Lower leg skin (tissue), 4 donors: ENCODE measurements at regions not wholly inside any gene's neighbourhood (a gene's known extent, or its start where the extent isn't known, plus 50 kb on each side); places are given as distances from the start of the nearest gene placed in this dataset.
"Not testable (repeated sequence)": the region's sequence is repeated elsewhere in the genome, so short reads cannot be mapped to it uniquely, and the experiment has no call there.

Source experiments
- DNase-seq, 2 donors: peaks; one replicate each; pipeline ENCODE4 v3.0.0-alpha.2; 2019; ENCODE audit warnings: low spot score in 2 of 2
- H3K4me3 ChIP-seq: fragments of 200-600 bp; sonication (generic); 2 replicates; pipeline ENCODE4 v1.5.1; 2017; ENCODE audit warnings: mild to moderate bottlenecking, low read depth; ENCODE audit not compliant: poor library complexity, severe bottlenecking
- POLR2A ChIP-seq, 2 donors: fragments of 450-650 bp; IDR thresholded peaks; one replicate each; pipeline ENCODE4 v1.6.1; 2016 to 2017; ENCODE audit warnings: antibody characterized with exemption in 2 of 2, mild to moderate bottlenecking in 1 of 2, moderate library complexity in 1 of 2
- WGBS, 2 donors: methylation state at CpG; one replicate each; pipeline ENCODE4 v1.1.5; 2018; 5-methylcytosine and 5-hydroxymethylcytosine counted together
- intact Hi-C: fragments of 100-400 bp; cut with DNase I; formaldehyde crosslinking; loops from one replicate; pipeline ENCODE4 v1.15.0; 2023; ENCODE audit warnings: low total_unique reads
- TF ChIP-seq, protein P1 (sequence below), 3 donors: fragments of 450-650 bp; IDR thresholded peaks; one replicate each; pipeline ENCODE4 v1.5.1; 2016; ENCODE audit warnings: antibody characterized with exemption in 3 of 3, mild to moderate bottlenecking in 3 of 3, moderate library complexity in 2 of 3

DNA sequence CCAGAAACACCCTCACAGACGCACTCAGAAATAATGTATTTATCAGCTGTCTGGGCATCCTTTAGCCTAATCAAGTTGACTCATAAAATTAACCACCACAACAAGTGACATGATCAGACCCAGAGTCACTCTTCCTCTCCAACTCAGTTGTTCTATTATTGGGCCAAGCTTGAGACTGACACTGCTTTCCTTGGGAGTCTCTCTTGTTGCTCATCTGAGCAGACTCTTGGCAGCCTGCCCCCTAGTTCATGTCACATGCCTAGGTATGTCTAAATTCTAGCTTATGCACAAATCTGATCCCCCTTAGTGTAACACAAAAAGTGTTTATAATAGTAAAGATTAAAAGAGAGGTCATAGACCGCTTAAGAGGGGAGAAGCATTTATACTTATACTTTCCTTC, 72.6 kb upstream of the ADAMTS3 start:
- TF ChIP-seq POLR2A (IDR thresholded peaks at IDR 0.05), result no peak
- TF ChIP-seq, protein P1, sequence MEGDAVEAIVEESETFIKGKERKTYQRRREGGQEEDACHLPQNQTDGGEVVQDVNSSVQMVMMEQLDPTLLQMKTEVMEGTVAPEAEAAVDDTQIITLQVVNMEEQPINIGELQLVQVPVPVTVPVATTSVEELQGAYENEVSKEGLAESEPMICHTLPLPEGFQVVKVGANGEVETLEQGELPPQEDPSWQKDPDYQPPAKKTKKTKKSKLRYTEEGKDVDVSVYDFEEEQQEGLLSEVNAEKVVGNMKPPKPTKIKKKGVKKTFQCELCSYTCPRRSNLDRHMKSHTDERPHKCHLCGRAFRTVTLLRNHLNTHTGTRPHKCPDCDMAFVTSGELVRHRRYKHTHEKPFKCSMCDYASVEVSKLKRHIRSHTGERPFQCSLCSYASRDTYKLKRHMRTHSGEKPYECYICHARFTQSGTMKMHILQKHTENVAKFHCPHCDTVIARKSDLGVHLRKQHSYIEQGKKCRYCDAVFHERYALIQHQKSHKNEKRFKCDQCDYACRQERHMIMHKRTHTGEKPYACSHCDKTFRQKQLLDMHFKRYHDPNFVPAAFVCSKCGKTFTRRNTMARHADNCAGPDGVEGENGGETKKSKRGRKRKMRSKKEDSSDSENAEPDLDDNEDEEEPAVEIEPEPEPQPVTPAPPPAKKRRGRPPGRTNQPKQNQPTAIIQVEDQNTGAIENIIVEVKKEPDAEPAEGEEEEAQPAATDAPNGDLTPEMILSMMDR (IDR thresholded peaks at IDR 0.05), result no peak
- H3K4me3 ChIP-seq, result no peak overlapping the region
- intact Hi-C loops, result no loop called here
- no peak for DNase-seq
- 93 to 96% methylated on average over 2 of the region's 2 CpGs for WGBS, 2 donors

DNA sequence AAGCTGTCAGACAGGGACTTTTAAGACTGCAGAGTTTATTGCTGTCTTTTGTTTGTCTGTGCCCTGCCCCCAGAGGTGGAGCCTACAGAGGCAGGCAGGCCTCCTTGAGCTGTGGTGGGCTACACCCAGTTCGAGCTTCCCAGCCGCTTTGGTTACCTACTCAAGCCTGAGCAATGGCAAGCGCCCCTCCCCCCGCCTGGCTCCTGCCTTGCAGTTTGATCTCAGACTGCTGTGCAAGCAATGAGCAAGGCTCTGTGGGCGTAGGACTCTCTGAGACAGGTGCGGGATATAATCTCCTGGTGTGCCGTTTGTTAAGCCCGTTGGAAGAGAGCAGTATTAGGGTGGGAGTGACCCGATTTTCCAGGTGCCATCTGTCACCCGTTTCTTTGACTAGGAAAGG, 67.8 kb upstream of the ADAMTS3 start:
- intact Hi-C loops, H3K4me3 ChIP-seq, DNase-seq: not testable (repeated sequence)
- 90 to 92% methylated on average over 10 of the region's 10 CpGs for WGBS, 2 donors

DNA sequence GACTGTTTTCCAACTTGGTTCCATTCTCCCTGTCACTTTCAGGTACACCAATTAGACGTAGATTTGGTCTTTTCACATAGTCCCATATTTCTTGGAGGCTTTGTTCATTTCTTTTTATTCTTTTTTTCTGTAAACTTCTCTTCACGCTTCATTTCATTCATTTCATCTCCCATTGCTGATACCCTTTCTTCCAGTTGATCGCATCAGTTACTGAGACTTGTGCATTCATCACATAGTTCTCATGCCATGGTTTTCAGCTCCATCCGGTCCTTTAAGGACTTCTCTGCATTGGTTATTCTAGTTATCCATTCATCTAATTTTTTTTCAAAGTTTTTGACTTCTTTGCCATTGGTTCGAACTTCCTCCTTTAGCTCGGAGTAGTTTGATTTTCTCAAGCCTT, 66.9 kb upstream of the ADAMTS3 start:
- intact Hi-C loops, H3K4me3 ChIP-seq, DNase-seq: not testable (repeated sequence)
- WGBS, 2 donors, result 90 to 93% methylated on average over 6 of the region's 6 CpGs

DNA sequence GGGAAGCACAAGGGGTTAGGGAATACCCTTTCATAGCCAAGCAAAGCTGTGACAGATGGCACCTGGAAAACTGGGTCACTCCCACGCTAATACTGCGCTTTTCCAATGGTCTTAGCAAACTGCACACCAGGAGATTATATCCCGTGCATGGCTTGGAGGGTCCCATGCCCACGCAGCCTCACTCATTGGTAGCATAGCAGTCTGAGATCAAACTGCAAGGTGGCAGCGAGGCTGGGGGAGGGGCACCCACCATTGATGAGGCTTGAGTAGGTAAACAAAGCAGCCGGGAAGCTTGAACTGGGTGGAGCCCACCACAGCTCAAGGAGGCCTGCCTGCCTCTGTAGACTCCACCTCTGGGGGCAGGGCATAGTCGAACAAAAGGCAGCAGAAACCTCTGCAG, 63.2 kb upstream of the ADAMTS3 start:
- 83 to 87% methylated on average over 7 of the region's 7 CpGs for WGBS, 2 donors
- H3K4me3 ChIP-seq, intact Hi-C loops, DNase-seq: not testable (repeated sequence)

DNA sequence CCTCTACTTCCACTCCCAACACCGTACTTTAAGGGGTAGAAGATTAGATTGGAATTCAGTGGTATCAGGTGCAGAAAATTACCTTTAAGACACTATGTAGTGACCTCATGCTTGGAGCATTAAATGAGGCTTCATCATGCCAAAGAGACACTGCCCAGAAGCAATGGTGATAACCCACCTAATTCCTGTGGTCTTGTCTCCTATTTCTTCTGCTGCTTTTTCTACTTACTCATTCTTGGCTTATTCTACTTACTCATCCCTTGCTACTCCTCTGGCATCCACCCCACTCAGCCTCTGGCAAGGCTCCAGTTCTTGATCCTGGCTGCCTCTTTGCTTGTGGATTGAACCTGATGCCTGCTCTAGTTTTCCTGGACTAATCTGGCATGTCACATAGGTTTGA, 62.3 kb upstream of the ADAMTS3 start:
- no peak for DNase-seq
- TF ChIP-seq POLR2A (IDR thresholded peaks at IDR 0.05), result no peak
- TF ChIP-seq, protein P1 (IDR thresholded peaks at IDR 0.05), result no peak
- 80 to 96% methylated on average over 1 of the region's 1 CpG for WGBS, 2 donors
- no peak overlapping the region for H3K4me3 ChIP-seq
- intact Hi-C loops, result no loop called here

DNA sequence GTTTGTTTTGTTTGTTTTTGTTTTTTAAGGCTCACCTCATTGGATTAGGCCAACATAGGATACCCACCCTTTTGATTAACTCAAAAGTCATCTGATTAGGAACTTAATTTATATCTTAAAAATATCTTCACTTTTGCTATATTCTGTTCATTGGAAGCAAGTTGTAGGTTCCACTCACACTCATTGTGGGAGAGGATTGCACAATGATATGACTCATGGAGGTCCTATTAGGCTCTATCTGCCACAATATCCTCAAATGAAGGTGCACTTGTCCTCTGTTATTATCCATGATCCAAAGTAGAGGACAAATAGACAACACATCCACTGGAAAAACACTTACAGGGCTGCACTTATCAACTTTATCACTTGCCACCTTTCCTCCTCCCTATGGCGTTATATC, 60.5 kb upstream of the ADAMTS3 start:
- DNase-seq, result no peak
- intact Hi-C loops, result no loop called here
- TF ChIP-seq, protein P1 (IDR thresholded peaks at IDR 0.05), result no peak
- no peak for TF ChIP-seq POLR2A (IDR thresholded peaks at IDR 0.05)
- H3K4me3 ChIP-seq, result no peak overlapping the region
- WGBS, 2 donors, result 96 to 97% methylated on average over 1 of the region's 1 CpG

DNA sequence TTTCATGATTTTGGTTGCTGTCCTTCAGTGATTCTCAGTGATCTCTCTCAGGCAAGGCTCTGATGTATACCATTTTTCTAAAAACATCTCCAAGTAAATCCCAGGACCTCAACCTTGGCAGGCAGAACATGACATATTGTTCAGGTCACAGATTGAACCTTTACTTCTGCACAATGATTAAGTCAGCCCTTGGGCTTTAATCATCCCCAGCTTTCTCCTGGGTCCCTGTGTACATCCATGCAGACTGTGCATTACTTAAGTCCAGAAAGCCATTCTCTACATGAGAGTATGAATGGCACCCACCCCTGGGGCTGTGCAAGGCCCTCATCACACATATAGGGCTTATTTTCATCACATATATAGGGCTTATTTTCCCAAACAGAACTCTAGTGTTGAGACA, 58.7 kb upstream of the ADAMTS3 start:
- intact Hi-C loops, result no loop called here
- no peak for DNase-seq
- no peak for TF ChIP-seq POLR2A (IDR thresholded peaks at IDR 0.05)
- TF ChIP-seq, protein P1 (IDR thresholded peaks at IDR 0.05), result no peak
- no peak overlapping the region for H3K4me3 ChIP-seq
